ENCODE measurements at regions not wholly inside any gene's neighbourhood (a gene's known extent, or its start where the extent isn't known, plus 50 kb on each side); places are given as distances from the start of the nearest gene placed in this dataset.

- no peaks in the 10 kb centered on the region for H3K4me1 Mint-ChIP-seq (ENCODE audit: low read depth)
- Histone ChIP-seq H3K36me3 (ENCODE audit: insufficient read depth, low read length) (no peaks in the 10 kb centered on the region), H3K27me3 (ENCODE audit: control insufficient read depth in 1 of 2, insufficient read depth in 2 of 2, low read length in 2 of 2) (peaks cover 0 to 6% of the 10 kb centered on the region in 2 experiments), H3K4me3 (ENCODE audit: low read length) (no peak overlapping the region), H3K4me1 (ENCODE audit: insufficient read depth, low read length) (no peaks in the 10 kb centered on the region), H3K27ac (ENCODE audit: low read depth in 1 of 2, low read length in 2 of 2) (no peak overlapping the region), H3K9me3 (ENCODE audit: control insufficient read depth in 1 of 2, insufficient read depth in 1 of 2, low read length in 2 of 2) (no peaks in the 10 kb centered on the region)
- TF ChIP-seq CTCF (IDR thresholded peaks at IDR 0.05) = no peak
- ChIA-PET CTCF (no interaction called here), POLR2A (no interaction called here)
- H3K27ac Mint-ChIP-seq = no peak overlapping the region
- H3K9me3 Mint-ChIP-seq = no peaks in the 10 kb centered on the region
- no peak for ATAC-seq (ENCODE audit: poor library complexity)
- no peak for DNase-seq
- intact Hi-C loops (cut with DNase I, micrococcal nuclease) = loop anchor here in 1 of 2 experiments (10.0 kb wide), 1 partner anchor 535 kb away; no protein-coding TSS in a partner anchor
- no peaks in the 10 kb centered on the region for H3K36me3 Mint-ChIP-seq (ENCODE audit: low read depth)
- no peak overlapping the region for H3K4me3 Mint-ChIP-seq
- no peaks in the 10 kb centered on the region for H3K27me3 Mint-ChIP-seq
Observed at GRCh38 chr2:58720033-58720769, 479.1 kb upstream of the FANCL start.

GRCh38 chr2:58715344-58715743 lies 474.2 kb upstream of the FANCL start:
- H3K36me3 Mint-ChIP-seq (ENCODE audit: low read depth) = no peaks in the 10 kb centered on the region
- DNase-seq (no peak), ATAC-seq (ENCODE audit: poor library complexity) (no peak)
- H3K27ac ChIP-seq (ENCODE audit: low read depth in 1 of 2, low read length in 2 of 2) = no peak overlapping the region
- POLR2A ChIA-PET = no interaction called here
- H3K27me3 Mint-ChIP-seq = no peaks in the 10 kb centered on the region
- no peak for TF ChIP-seq CTCF (IDR thresholded peaks at IDR 0.05)
- CTCF ChIA-PET = interaction anchor here (0.8 kb wide), 1 partner anchor 11 kb away, joined by 3 read pairs; no protein-coding TSS in a partner anchor
- H3K4me3 Mint-ChIP-seq = no peak overlapping the region
- no peak overlapping the region for H3K27ac Mint-ChIP-seq
- no peak overlapping the region for H3K4me3 ChIP-seq (ENCODE audit: low read length)
- no peaks in the 10 kb centered on the region for H3K4me1 ChIP-seq (ENCODE audit: insufficient read depth, low read length)
- no peaks in the 10 kb centered on the region for H3K4me1 Mint-ChIP-seq (ENCODE audit: low read depth)
- H3K36me3 ChIP-seq (ENCODE audit: insufficient read depth, low read length) = no peaks in the 10 kb centered on the region
- H3K9me3 Mint-ChIP-seq = no peaks in the 10 kb centered on the region
- H3K9me3 ChIP-seq (ENCODE audit: control insufficient read depth in 1 of 2, insufficient read depth in 1 of 2, low read length in 2 of 2) = no peaks in the 10 kb centered on the region
- H3K27me3 ChIP-seq (ENCODE audit: control insufficient read depth in 1 of 2, insufficient read depth in 2 of 2, low read length in 2 of 2) = peaks cover 0 to 6% of the 10 kb centered on the region in 2 experiments
- intact Hi-C loops (cut with DNase I, micrococcal nuclease) = no loop called here

- Histone ChIP-seq H3K27me3 (ENCODE audit: control insufficient read depth in 1 of 2, insufficient read depth in 2 of 2, low read length in 2 of 2) (peaks cover 0 to 6% of the 10 kb centered on the region in 2 experiments), H3K4me1 (ENCODE audit: insufficient read depth, low read length) (no peaks in the 10 kb centered on the region)
- intact Hi-C loops (cut with DNase I, micrococcal nuclease) = no loop called here
Observed at GRCh38 chr2:58714238-58714637, 473.1 kb upstream of the FANCL start.

More at GRCh38 chr2:58714238-58714637, 473.1 kb upstream of the FANCL start:
- Histone ChIP-seq H3K4me3 (ENCODE audit: low read length) (no peak overlapping the region), H3K27ac (ENCODE audit: low read depth in 1 of 2, low read length in 2 of 2) (no peak overlapping the region), H3K36me3 (ENCODE audit: insufficient read depth, low read length) (no peaks in the 10 kb centered on the region), H3K9me3 (ENCODE audit: control insufficient read depth in 1 of 2, insufficient read depth in 1 of 2, low read length in 2 of 2) (no peaks in the 10 kb centered on the region)
- no peaks in the 10 kb centered on the region for H3K9me3 Mint-ChIP-seq
- H3K4me1 Mint-ChIP-seq (ENCODE audit: low read depth) = no peaks in the 10 kb centered on the region
- no peak overlapping the region for H3K27ac Mint-ChIP-seq
- no peaks in the 10 kb centered on the region for H3K36me3 Mint-ChIP-seq (ENCODE audit: low read depth)
- no peak for ATAC-seq (ENCODE audit: poor library complexity)
- H3K27me3 Mint-ChIP-seq = no peaks in the 10 kb centered on the region
- POLR2A ChIA-PET = no interaction called here
- TF ChIP-seq CTCF (IDR thresholded peaks at IDR 0.05) = no peak
- no peak for DNase-seq
- no peak overlapping the region for H3K4me3 Mint-ChIP-seq
- CTCF ChIA-PET = no interaction called here

All from CD4-positive, alpha-beta T cell (primary cell).